PFSK-1 (cell line): ENCODE measurements at regions not wholly inside any gene's neighbourhood (a gene's known extent, or its start where the extent isn't known, plus 50 kb on each side); places are given as distances from the start of the nearest gene placed in this dataset.

Experiments
- FOXP2 ChIP-seq: optimal IDR thresholded peaks from 2 replicates; pipeline ENCODE3; 2011; ENCODE audit warnings: borderline replicate concordance, control low read depth, inconsistent platforms; ENCODE audit not compliant: insufficient read depth; ENCODE audit errors: extremely low read length, extremely low read depth
- POLR2AphosphoS5 ChIP-seq: IDR thresholded peaks from 2 replicates; pipeline ENCODE4 v1.6.1; 2012; ENCODE audit warnings: low read depth, mild to moderate bottlenecking, control low read depth, low read length, moderate library complexity
- SIN3A ChIP-seq: IDR thresholded peaks from 2 replicates; pipeline ENCODE4 v1.6.1; 2012; ENCODE audit warnings: mild to moderate bottlenecking, low read length, moderate library complexity, borderline replicate concordance; ENCODE audit not compliant: insufficient read depth
- TAF1 ChIP-seq: IDR thresholded peaks from 2 replicates; pipeline ENCODE4 v1.6.1; 2012; ENCODE audit warnings: low read length, control low read depth, borderline replicate concordance; ENCODE audit not compliant: insufficient read depth
- TF ChIP-seq, protein P1 (sequence below), 2 experiments: IDR thresholded peaks; 2 replicates each; pipeline versions ENCODE4 v1.6.1 to v1.8.0; 2011 to 2012; ENCODE audit warnings: low read depth in 2 of 2, low read length in 2 of 2, control low read depth in 1 of 2, inconsistent platforms in 1 of 2, mild to moderate bottlenecking in 1 of 2, moderate library complexity in 1 of 2; ENCODE audit not compliant: insufficient read depth in 1 of 2

DNA sequence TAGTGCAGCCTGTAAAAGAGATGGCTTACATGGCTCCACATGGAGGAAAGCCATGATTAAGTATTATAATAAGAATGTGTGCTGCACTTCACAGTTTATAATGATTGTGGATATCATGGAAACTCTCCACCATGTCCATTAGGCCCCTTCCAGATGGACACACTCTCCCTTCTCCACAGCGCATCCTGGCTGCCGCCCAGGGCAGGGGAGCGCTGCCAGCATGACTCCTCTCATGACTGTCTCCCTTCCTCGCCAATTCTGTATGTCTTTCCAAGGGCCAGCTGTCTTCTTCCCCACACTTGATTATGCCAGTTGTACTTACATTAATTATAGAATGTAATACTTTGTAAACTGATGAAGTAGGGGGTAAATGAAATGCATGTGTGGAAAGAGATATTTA, 259.3 kb upstream of the TMEM72 start:
- TF ChIP-seq FOXP2 = no peak
- no peak for TF ChIP-seq SIN3A
- TF ChIP-seq POLR2AphosphoS5 = no peak
- TF ChIP-seq, protein P1, sequence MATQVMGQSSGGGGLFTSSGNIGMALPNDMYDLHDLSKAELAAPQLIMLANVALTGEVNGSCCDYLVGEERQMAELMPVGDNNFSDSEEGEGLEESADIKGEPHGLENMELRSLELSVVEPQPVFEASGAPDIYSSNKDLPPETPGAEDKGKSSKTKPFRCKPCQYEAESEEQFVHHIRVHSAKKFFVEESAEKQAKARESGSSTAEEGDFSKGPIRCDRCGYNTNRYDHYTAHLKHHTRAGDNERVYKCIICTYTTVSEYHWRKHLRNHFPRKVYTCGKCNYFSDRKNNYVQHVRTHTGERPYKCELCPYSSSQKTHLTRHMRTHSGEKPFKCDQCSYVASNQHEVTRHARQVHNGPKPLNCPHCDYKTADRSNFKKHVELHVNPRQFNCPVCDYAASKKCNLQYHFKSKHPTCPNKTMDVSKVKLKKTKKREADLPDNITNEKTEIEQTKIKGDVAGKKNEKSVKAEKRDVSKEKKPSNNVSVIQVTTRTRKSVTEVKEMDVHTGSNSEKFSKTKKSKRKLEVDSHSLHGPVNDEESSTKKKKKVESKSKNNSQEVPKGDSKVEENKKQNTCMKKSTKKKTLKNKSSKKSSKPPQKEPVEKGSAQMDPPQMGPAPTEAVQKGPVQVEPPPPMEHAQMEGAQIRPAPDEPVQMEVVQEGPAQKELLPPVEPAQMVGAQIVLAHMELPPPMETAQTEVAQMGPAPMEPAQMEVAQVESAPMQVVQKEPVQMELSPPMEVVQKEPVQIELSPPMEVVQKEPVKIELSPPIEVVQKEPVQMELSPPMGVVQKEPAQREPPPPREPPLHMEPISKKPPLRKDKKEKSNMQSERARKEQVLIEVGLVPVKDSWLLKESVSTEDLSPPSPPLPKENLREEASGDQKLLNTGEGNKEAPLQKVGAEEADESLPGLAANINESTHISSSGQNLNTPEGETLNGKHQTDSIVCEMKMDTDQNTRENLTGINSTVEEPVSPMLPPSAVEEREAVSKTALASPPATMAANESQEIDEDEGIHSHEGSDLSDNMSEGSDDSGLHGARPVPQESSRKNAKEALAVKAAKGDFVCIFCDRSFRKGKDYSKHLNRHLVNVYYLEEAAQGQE (IDR thresholded peaks at IDR 0.05; ENCODE audit: insufficient read depth in 1 of 2, low read depth in 2 of 2, low read length in 2 of 2) = no peak
- no peak for TF ChIP-seq TAF1

DNA sequence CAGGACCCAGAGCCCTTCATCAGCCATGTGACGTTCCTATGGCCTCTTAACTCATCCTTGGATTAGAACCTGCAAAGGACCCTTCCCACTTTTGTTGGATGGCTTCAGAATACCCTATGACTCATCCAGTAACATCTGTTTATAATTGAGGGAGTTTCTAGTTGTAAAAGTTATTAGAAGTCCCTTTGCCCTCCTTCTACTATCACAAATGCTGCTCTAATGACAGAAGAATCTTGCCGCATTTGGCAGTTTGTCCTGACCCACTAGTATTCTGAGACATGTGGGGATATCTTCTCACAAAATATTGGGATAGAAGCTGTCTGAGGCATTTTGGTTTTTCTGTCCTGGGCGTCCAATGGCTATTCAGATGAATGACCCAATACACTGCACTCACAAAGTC, 251.8 kb upstream of the TMEM72 start:
- TF ChIP-seq SIN3A = no peak
- no peak for TF ChIP-seq POLR2AphosphoS5
- TF ChIP-seq TAF1 = no peak
- TF ChIP-seq, protein P1 (IDR thresholded peaks at IDR 0.05; ENCODE audit: insufficient read depth in 1 of 2, low read depth in 2 of 2, low read length in 2 of 2) = no peak
- no peak for TF ChIP-seq FOXP2

DNA sequence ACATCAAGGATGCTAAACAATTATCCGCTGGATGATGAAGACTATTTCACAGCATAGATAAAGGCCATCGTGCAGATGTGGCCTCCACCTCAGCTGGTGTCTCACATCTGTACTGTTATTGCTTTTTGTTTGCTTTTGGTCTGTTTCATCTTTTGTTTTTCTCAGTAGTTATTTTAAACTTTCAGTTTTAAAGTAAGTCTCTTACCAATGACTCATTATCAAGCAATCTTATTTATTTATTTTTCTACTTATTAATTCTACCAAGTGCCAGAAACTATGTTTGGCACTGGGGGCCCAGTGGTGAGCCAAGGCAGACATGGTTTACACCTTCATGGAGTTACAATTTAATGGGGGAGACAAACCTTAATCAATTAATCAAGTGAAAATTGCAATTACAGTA, 250.9 kb upstream of the TMEM72 start:
- TF ChIP-seq SIN3A (no peak), FOXP2 (no peak)

DNA sequence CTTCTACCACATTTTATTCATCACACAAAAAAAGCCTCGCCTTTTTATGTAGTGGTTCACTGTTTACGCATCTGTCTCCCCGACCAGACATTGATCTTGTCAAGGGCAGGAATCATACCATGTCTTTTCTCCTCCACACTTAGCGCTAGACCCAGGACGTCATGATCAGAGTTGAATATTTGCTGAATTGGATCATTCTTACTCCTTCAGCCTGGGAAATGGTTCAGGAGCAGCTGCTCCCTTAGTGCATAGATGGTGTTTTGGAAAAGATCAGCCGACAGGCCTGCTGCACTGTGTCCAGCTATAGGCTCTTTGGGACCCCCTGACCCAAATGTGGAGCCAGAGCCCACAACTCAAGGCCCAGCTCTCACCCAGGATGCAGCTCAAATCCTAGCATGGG, 249.1 kb upstream of the TMEM72 start:
- TF ChIP-seq SIN3A = no peak
- TF ChIP-seq FOXP2 = no peak
- TF ChIP-seq, protein P1 (IDR thresholded peaks at IDR 0.05; ENCODE audit: insufficient read depth in 1 of 2, low read depth in 2 of 2, low read length in 2 of 2) = no peak
- no peak for TF ChIP-seq TAF1
- TF ChIP-seq POLR2AphosphoS5 = no peak

DNA sequence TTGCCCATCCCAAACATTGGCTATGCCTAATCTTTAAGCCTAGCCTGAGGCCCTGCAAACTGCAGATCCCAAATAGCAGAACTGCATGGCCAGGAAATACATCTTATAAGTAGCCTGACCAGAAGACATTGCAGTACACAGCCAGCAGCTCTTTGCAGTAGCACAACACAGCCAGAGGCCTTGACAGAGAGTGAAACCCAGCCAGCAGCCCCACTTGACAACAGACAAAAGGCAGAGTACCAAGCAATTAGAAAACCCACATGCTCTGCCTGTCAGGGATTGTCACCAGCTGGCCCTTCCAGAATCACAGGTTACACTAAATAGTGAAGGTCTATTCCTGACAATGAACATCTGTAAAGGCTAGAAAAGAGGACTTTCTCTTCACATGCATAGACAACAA, 242.8 kb upstream of the TMEM72 start:
- TF ChIP-seq, protein P1 (IDR thresholded peaks at IDR 0.05; ENCODE audit: insufficient read depth in 1 of 2, low read depth in 2 of 2, low read length in 2 of 2) = no peak
- TF ChIP-seq POLR2AphosphoS5 (no peak), SIN3A (no peak), FOXP2 (no peak), TAF1 (no peak)
